C1 segment of cervical spinal cord (tissue), 14 donors: ENCODE measurements at regions not wholly inside any gene's neighbourhood (a gene's known extent, or its start where the extent isn't known, plus 50 kb on each side); places are given as distances from the start of the nearest gene placed in this dataset.

Experiments used
- DNase-seq, 14 donors: peaks; one replicate each; lab custom pipeline; 2025; lab: John Stamatoyannopoulos, UW

- DNase-seq: no peak
Measured at GRCh38 chr2:83786140-83786539, 672.9 kb downstream of the SUCLG1 start.

DNA sequence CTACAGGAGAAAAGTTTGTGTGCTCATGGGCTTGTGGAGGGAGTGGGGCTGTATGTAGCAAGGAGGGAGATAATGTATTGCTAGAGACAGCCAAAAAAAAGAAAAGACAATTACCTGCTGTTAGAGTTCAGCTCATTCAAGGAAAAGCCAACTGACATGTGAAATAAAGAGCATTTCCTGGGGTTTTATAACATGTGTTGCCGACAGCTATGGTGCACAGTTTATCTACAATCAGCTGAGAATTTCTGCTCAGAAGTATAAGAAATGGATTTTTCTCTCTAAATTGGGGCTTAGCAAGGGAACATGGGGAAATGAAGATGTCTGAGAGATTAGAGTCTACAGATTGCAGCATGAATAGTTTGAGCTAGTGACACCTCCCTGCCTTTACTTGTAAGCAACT, 674.1 kb downstream of the SUCLG1 start:
- no peak for DNase-seq

- DNase-seq: no peak
Measured at GRCh38 chr2:83784315-83784714, 674.8 kb downstream of the SUCLG1 start.

DNA sequence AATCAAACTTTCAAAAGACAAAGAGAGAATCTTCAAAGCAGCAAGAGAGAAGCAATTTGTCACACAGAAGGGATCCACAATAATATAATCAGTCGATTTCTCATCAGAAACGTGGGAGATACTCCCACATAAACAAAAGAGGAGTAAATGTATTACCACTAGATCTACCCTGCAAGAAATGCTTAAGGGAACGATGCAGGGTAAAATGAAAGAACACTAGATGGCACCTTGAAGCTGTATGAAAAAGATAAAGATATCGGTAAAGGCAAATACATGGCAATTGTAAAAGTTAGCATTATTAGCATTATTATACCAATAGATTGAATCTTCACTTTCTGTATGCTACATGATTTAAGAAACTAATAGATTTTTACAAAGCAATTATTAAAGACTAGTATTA, 677.0 kb downstream of the SUCLG1 start:
- no peak for DNase-seq

DNA sequence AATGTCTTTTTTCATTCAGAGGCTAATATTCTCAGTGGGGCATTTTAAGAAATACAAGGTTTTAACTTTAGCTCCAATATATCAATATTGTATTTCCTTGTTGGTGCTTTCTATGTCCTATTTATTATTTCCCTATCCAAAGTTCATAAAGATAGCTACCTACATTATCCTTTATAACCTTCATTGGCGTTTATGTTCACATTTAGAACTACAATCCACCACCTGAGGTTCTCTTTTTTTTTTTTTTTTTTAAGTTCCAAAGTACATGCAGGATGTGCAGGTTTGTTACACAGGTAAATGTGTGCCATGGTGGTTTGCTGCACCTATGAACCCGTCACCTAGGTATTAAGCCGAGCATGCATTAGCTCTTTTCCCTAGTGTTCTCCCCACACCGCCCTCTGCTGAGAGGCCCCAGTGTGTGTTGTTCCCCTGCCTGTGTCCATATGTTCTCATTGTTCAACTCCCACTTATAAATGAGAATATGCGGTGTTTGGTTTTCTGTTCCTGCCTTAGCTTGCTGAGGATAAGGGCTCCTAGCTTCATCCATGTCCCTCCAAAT, 694.6 kb downstream of the SUCLG1 start:
- DNase-seq: no peak

GRCh38 chr2:83757329-83757728, 701.8 kb downstream of the SUCLG1 start:
- no peak for DNase-seq

DNA sequence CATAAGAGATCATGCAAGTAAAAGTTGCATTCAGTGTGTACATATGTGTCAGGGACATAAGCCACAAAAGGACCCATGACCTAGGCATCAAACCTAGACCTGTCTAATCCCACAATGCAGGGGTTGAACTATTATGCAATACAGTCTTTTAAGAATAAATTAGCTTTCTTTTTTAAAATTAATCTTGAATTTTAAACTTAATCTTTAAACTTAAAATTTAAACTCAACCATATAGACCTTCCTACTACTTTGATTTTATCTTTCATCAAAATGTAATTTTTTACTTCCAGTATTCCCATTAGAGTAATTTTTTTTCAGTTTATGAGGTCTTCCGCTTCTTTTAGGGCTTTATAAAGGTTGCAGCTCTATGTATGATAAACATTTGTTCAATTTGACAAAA, 702.9 kb downstream of the SUCLG1 start:
- DNase-seq: no peak

DNA sequence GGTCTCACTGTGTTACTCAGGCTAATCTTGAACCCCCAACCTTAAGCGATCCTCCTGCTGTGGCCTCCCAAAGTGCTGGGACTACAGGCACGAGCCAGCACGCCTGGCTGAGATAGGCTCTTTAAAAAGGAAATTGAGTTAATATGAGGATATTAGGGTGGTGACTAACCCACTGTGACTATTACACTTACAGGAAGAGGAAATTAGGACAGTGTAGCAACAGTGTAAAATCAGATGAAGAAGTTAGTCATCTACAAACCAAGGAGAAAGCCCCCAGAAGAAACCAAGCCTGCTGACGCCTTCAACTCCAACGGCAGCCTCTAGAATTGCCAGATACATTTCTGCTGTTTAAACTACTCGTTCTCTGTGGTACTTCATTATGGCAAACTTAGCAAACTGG, 711.9 kb downstream of the SUCLG1 start:
- DNase-seq: no peak

- DNase-seq: no peak
Measured at GRCh38 chr2:83744855-83745254, 714.2 kb downstream of the SUCLG1 start.

DNA sequence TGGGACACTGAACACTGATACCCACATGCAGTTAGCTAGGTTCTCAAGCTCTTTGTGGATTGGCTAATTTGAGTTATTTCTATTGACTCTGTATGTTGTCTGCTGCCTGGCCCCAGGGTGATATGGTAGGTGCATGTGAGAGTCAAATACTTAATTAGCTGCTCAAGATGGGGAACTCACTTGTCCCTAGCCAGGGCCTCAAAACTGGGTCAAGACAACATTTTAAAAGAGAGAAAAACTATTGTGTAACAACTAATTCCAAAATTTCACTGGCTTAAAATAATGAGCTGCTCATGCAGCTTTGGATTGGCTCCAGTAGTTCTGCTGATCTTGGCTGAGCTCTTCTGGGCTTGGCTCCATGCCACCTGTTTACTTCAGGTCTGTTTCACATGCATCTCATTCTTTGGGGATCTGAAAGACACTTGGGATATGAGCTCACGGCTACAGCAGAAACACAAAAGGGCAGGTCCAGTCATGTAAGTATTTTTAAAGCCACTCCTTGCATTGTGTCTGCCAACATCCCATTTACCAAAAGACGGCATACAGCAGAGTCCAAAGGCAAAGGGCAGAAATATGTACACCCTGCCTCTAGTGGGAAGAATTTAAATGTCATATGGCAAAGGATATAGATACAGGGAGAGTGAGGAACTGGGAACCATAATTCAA, 716.8 kb downstream of the SUCLG1 start:
- no peak for DNase-seq

- DNase-seq: no peak
Measured at GRCh38 chr2:83730223-83730622, 728.9 kb downstream of the SUCLG1 start.

- no peak for DNase-seq
Measured at GRCh38 chr2:83725735-83726134, 733.3 kb downstream of the SUCLG1 start.

- no peak for DNase-seq
Measured at GRCh38 chr2:83705146-83705545, 753.9 kb downstream of the SUCLG1 start.

DNA sequence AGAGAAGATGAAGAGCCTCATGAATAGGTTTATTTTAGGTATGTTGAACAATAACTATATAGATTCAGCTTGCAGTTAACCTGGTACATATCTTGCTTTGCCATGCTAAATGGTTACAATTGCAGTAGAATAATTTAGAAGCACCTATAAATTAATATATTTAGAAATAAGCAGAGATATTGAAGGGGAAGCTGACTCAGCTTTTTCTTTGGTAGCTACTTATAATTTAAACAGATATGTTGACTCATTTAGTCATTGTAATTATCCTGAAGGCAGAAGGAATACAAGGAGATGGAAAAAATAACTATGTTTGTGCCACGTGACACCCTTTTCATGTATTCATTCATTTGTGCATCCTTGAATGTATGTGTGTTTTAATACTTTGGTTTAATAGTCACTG, 755.5 kb downstream of the SUCLG1 start:
- DNase-seq: no peak

- DNase-seq: no peak
Measured at GRCh38 chr2:83696838-83697237, 762.2 kb downstream of the SUCLG1 start.

DNA sequence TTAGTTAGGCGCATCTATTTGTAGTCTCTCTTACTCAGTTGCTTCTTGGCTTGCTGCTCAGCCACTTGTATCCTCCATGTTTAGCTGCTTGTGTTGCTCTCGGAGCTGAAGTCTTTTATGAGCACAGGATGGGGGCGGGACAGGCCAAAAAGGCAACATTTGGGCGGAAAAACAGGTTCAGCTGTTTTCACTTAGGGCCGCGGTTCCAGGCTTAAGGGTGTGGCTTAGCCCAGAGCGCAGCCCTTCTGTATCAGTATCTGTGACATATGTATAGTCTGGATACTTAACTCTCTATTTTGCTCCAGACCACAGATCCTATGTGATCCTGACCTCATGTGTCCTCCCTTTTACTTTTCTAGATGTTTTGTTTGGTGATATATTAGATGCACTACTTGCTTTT, 763.5 kb downstream of the SUCLG1 start:
- DNase-seq: no peak

GRCh38 chr2:83695037-83695436, 764.0 kb downstream of the SUCLG1 start:
- no peak for DNase-seq

DNA sequence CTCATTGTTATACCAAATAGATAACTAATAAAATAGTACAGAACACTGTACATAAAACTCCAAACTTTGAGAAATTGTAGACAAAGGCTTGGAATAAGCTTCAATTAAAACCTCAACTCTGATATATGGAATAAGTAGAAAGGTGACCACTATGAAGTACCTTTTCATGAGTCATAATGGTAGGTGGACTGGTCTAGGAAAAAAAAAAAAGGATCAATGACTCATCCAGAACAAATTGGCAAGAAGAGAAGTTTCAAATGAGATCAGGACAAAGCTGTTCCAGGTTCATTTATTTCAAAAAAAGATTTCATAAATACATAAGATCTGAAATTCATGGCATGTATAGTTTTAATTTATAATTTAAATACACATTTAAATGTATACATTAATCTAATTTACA, 769.7 kb downstream of the SUCLG1 start:
- no peak for DNase-seq

DNA sequence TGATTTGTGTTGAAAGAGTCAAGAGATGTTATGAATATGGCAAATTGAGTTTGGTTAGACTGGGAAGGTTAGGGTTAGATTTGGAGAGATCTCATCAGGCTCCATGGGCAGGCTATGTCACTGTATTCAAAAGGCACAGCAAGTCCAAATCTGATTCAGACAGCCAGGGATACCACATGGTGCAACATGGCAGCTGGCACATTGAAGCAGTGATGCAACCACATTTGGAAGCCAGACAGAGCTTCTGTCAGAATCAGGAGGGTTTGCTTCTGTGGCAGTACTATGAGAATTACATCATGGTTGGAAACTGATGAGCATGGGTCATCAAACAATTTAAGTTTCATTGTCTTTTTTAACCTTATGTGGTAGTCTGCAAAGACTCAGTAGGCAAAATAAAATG, 772.2 kb downstream of the SUCLG1 start:
- DNase-seq: peak in 3 of 14 donors; percentile 0 to 34 (median 29)

- no peak for DNase-seq
Measured at GRCh38 chr2:83674050-83674449, 785.0 kb downstream of the SUCLG1 start.

DNA sequence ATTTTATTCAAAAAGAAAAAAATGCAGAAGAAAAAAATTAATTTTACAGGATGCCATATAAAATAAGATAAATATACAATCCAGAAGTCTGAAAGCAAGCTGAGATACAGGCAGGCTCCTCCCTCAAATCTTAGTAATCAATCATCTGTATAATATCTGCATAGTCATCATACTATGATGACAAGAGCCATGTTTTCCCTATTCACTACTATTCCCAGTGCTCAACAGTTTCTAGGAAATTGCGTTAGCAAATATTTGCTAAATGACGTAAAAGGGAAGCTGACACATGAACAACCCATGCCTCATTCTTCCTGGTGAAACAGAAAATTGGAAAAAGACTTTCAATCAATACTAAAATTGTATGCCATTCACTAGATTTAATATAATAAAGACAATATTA, 793.2 kb downstream of the SUCLG1 start:
- DNase-seq: no peak

DNA sequence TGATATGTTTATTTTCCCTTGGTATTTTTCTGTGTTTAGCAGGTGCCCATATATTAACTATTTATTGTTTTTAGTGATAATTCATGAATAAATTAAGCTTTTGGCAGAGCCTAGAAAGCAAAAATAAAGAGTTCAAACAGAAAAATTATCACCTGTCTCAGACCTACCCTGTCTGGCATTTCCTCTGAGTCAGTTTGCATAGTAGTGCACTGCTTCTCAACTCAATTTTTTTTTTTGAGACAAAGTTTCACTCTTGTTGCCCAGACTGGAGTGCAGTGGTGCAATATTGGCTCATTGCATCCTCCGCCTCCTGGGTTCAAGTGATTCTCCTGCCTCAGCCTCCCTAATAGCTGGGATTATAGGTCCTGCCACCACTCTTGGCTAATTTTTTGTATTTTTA, 793.9 kb downstream of the SUCLG1 start:
- DNase-seq: no peak

DNA sequence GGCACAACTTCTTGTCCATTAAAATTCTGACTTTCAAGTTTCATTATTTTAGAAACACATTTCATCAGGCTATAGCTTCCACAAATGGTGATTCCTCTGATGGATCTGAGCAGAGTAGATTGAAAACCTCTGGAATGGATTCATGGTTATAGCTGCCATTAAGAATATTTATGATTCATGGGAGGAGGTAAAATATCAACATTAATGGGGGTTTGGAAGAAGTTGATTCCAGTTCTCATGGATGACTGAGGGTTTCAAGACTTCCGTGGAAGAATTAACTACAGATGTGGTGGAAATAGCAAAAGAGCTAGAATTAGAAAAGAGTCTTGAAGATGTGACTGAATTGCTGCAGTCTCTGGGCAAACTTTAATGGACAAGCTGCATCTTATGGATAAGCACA, 797.4 kb downstream of the SUCLG1 start:
- no peak for DNase-seq

GRCh38 chr2:83654091-83654611, 804.9 kb downstream of the SUCLG1 start:
- DNase-seq: no peak
